ENCODE measurements at regions not wholly inside any gene's neighbourhood (a gene's known extent, or its start where the extent isn't known, plus 50 kb on each side); places are given as distances from the start of the nearest gene placed in this dataset.

- TF ChIP-seq CTCF (IDR thresholded peaks at IDR 0.05; ENCODE audit: low read depth, low read length, poor library complexity, severe bottlenecking) (no peak), EZH2phosphoT487 (IDR thresholded peaks at IDR 0.05; ENCODE audit: borderline replicate concordance, low read length) (no peak)
Measured at GRCh38 chr3:137509354-137510045, 254.6 kb upstream of the SOX14 start.

Measured in DOHH2 (cell line).